ENCODE measurements at regions not wholly inside any gene's neighbourhood (a gene's known extent, or its start where the extent isn't known, plus 50 kb on each side); places are given as distances from the start of the nearest gene placed in this dataset.

DNA sequence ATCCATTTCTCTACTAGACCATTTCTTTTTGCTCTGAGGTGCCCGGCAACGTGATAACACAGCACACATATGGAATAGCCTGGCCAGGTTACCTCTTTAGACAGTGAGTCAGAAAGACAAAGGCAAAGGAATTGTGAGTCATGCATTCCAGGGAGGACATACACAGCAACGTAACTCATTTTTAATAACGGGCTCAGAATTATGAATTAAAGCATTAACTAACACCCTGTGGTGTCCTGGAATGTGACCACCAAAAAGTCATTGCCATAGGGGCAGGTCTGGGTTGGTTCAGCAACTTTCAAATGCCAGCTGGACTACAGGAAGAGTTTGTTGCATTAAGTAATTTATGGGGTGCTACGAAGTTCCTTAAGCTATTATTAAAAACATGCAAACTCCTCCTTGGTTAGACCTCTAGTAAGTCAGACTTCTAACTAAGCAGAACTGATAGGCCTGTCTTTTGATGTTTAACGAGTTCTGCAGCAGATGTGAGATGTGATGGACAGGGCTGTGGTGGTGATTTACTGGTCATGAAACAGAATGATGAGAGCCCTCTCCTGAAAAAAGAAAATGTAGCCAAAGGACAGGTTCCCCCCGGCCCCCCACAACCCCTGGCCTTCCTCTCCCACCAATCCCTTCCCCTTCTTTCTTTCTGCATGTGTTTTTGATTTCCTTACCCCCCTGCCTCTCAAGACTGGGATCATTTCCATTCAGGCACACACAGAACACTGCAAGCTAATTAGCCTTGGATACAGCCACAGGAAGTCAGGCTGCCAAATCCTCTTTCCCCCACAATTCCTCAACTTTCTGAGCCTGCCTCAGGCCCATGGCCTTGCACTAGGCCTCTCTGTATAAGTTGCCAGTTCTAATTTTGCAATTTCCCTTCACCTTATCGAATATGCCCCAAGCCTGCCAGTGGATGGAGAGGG lies 88.9 kb upstream of the HAO2 start:
- H3K9me3 ChIP-seq (ENCODE audit: control insufficient read depth, low read length): no peaks in the 10 kb centered on the region
- peak overlapping the region; percentile 24 for H3K9ac ChIP-seq (ENCODE audit: low read length)
- no peaks in the 10 kb centered on the region for H3K36me3 ChIP-seq (ENCODE audit: control insufficient read depth, insufficient read depth, low read length, severe bottlenecking)
- H3K4me1 ChIP-seq (ENCODE audit: control insufficient read depth, insufficient read depth, low read length): peaks cover 32% of the 10 kb centered on the region
- no peaks in the 10 kb centered on the region for H3K27me3 ChIP-seq (replicated peaks; ENCODE audit: control insufficient read depth, insufficient read depth, low read length)
- DNase-seq (ENCODE audit: low read depth): peak; percentile 73
- H3K4me3 ChIP-seq (ENCODE audit: low read length): no peak overlapping the region

DNA sequence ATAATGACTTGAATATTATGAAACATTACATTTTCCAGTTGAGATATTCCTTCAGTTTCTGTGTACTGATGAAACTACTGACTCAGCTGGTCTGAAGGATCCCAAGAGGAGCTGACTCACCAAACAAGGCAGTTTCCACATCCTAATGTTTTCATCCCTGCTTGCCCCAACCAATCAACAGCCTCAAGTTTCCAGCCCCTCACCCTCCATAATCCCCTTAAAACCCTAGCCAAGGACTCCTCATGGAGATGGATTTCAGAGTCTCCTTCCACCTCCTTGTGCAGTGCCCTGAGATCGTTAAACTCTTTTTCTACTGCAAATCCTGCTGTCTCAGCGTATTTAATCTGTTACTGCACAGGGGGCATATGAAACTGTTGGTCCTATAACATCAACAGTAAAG lies 83.1 kb upstream of the HAO2 start:
- Histone ChIP-seq H3K27me3 (replicated peaks; ENCODE audit: control insufficient read depth, insufficient read depth, low read length) (no peaks in the 10 kb centered on the region), H3K9ac (ENCODE audit: low read length) (peak overlapping the region; percentile 4), H3K4me1 (ENCODE audit: control insufficient read depth, insufficient read depth, low read length) (peaks cover 28% of the 10 kb centered on the region), H3K9me3 (ENCODE audit: control insufficient read depth, low read length) (no peaks in the 10 kb centered on the region), H3K36me3 (ENCODE audit: control insufficient read depth, insufficient read depth, low read length, severe bottlenecking) (no peaks in the 10 kb centered on the region), H3K4me3 (ENCODE audit: low read length) (peak overlapping the region; percentile 56)
- DNase-seq (ENCODE audit: low read depth): peak; percentile 92

DNA sequence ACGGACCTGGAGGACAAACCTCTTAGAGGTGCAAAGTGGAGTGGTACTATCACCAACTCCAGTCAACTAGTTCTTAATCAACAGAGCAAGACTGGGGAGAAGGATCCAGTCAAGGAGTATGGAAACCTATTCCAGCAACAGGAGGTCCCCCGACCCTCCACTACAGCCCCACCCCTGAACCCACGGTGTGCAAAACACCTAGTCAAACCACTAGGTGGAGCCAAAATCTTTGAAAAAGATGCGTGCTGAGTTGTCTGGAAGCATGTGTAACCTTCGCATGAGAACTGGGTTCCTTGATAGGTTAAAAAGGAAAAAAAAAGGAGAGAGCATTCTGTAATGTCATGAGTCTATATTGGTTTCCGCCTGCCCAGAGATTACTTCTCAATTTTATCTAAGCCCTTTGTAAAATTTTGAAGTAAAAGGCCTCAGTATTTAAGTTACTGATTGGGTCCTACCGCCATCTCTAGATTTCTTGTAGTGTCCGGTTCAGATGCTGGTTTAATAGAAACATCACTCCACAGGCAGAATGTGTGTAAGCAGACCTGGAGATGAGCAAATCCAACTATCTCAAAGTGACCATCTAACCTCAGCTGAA lies 81.9 kb upstream of the HAO2 start:
- peak; percentile 61 for DNase-seq (ENCODE audit: low read depth)
- no peaks in the 10 kb centered on the region for H3K9me3 ChIP-seq (ENCODE audit: control insufficient read depth, low read length)

DNA sequence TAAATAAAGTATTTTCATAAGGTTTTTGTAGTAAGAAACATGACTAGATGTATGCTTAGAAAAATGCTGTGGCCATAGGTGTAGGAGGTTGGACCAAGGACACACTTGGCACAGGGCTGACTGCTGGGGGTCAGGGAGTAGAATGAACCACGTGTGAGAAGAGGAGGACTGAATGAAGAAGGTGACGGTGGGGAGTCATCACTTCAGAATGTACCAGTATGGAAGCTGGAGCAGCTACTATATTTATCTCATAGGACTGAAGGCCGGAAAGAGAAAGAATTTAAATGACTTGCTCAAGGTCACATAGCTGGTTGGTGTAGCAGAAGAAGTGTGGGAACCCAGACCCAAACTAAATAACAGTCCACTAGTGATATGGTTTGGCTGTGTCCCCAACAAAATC lies 79.8 kb upstream of the HAO2 start:
- Histone ChIP-seq H3K27me3 (replicated peaks; ENCODE audit: control insufficient read depth, insufficient read depth, low read length) (no peaks in the 10 kb centered on the region), H3K4me3 (ENCODE audit: low read length) (no peak overlapping the region), H3K9me3 (ENCODE audit: control insufficient read depth, low read length) (no peaks in the 10 kb centered on the region), H3K36me3 (ENCODE audit: control insufficient read depth, insufficient read depth, low read length, severe bottlenecking) (no peaks in the 10 kb centered on the region), H3K4me1 (ENCODE audit: control insufficient read depth, insufficient read depth, low read length) (peaks cover 26% of the 10 kb centered on the region), H3K9ac (ENCODE audit: low read length) (no peak overlapping the region)
- no peak for DNase-seq (ENCODE audit: low read depth)

More for the DNA sequence above, 81.9 kb upstream of the HAO2 start:
- no peak overlapping the region for H3K9ac ChIP-seq (ENCODE audit: low read length)
- H3K4me3 ChIP-seq (ENCODE audit: low read length): no peak overlapping the region
- H3K4me1 ChIP-seq (ENCODE audit: control insufficient read depth, insufficient read depth, low read length): peaks cover 26% of the 10 kb centered on the region
- no peaks in the 10 kb centered on the region for H3K36me3 ChIP-seq (ENCODE audit: control insufficient read depth, insufficient read depth, low read length, severe bottlenecking)
- H3K27me3 ChIP-seq (replicated peaks; ENCODE audit: control insufficient read depth, insufficient read depth, low read length): no peaks in the 10 kb centered on the region

DNA sequence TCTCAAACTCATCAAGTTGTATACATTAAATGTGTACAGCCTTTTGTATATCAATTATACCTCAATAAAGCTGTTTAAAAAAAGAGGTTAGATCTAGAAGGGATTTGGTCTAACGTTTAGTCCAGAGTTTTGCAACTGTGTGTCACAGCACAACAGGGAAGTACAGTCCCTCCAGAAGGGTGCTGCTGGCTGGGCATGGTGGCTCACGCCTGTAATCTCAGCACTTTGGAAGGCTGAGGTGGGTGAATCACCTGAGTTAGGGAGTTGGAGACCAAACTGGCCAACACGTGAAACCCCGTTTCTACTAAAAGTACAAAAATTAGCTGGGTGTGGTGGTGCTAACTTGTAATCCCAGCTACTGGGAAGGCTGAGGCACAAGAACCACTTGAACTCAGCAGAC lies 78.3 kb upstream of the HAO2 start:
- no peaks in the 10 kb centered on the region for H3K36me3 ChIP-seq (ENCODE audit: control insufficient read depth, insufficient read depth, low read length, severe bottlenecking)
- H3K4me3 ChIP-seq (ENCODE audit: low read length): no peak overlapping the region
- H3K9ac ChIP-seq (ENCODE audit: low read length): no peak overlapping the region
- no peak for DNase-seq (ENCODE audit: low read depth)
- peaks cover 17% of the 10 kb centered on the region for H3K4me1 ChIP-seq (ENCODE audit: control insufficient read depth, insufficient read depth, low read length)
- no peaks in the 10 kb centered on the region for H3K27me3 ChIP-seq (replicated peaks; ENCODE audit: control insufficient read depth, insufficient read depth, low read length)
- no peaks in the 10 kb centered on the region for H3K9me3 ChIP-seq (ENCODE audit: control insufficient read depth, low read length)

DNA sequence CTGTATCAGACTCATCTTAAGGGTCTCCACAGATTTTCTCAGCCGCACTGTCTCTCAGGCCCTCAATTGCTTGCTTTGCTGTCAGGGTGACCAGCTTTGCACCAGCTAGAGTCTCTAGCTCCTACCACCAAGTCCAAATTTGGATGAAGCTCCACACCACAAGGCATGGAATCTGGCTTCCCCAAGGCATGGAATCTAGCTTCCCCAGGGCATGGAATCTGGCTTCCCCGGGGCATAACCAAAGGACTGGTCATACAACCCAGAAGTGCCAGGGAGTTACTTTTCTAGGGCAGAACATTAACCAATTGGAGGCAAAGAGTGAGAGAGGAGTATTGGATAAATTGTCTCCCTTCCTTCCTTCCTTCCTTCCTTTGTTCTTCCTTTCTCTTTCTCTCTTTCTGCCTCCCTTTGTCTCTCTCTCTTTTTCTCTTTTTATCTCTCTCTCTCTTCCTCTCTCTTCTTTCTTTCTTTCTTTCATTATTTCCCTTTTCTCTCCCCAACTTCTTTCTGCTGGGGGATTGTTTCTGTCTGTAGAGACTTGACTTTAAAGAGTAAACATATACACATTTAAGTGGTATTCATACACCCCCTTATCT lies 76.9 kb upstream of the HAO2 start:
- H3K4me3 ChIP-seq (ENCODE audit: low read length): no peak overlapping the region
- no peaks in the 10 kb centered on the region for H3K27me3 ChIP-seq (replicated peaks; ENCODE audit: control insufficient read depth, insufficient read depth, low read length)
- H3K36me3 ChIP-seq (ENCODE audit: control insufficient read depth, insufficient read depth, low read length, severe bottlenecking): no peaks in the 10 kb centered on the region
- no peak for DNase-seq (ENCODE audit: low read depth)
- no peaks in the 10 kb centered on the region for H3K9me3 ChIP-seq (ENCODE audit: control insufficient read depth, low read length)
- peaks cover 4% of the 10 kb centered on the region for H3K4me1 ChIP-seq (ENCODE audit: control insufficient read depth, insufficient read depth, low read length)
- H3K9ac ChIP-seq (ENCODE audit: low read length): no peak overlapping the region

DNA sequence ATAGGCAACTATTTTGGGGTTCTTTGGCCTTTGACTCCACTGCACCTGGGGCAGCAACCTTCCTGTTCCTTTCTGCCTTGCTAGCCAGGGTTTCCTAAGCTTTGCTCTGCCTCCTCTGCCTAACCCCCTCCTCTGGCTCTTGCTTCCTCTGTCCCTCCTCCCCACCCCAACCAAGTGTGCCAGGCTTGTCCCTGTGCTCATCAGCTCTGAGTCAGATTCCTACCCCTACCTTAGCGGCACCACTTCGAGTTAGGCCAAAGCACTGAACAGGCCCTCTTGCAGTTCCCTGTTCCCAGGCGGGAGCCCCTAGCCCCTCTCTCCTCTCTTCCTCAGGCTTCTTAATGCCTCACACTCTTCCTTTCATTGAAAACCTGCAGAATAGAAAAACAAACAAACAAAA lies 74.8 kb upstream of the HAO2 start:
- no peak for DNase-seq (ENCODE audit: low read depth)
- H3K9ac ChIP-seq (ENCODE audit: low read length): no peak overlapping the region

DNA sequence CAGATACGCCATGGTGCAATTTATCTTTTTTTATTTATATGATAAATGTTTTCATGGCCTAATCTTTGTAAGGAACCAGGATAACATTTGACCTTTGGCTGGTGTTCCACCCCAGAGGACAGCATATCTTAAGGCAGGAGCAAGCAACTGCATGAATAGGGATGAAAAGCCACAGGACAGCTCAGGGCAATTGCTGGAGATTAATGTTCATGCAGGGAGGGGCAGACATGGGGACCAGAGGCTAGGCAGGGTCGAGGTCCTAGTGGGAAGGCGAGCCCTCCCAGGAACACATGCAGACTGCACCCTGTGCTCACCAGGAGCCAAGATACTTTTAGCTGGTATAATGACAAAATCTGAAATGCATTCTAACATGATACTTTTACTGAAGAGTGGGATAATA lies 74.4 kb upstream of the HAO2 start:
- Histone ChIP-seq H3K4me1 (ENCODE audit: control insufficient read depth, insufficient read depth, low read length) (no peaks in the 10 kb centered on the region), H3K4me3 (ENCODE audit: low read length) (no peak overlapping the region), H3K36me3 (ENCODE audit: control insufficient read depth, insufficient read depth, low read length, severe bottlenecking) (no peaks in the 10 kb centered on the region), H3K9me3 (ENCODE audit: control insufficient read depth, low read length) (no peaks in the 10 kb centered on the region), H3K27me3 (replicated peaks; ENCODE audit: control insufficient read depth, insufficient read depth, low read length) (no peaks in the 10 kb centered on the region), H3K9ac (ENCODE audit: low read length) (no peak overlapping the region)
- no peak for DNase-seq (ENCODE audit: low read depth)

More for the DNA sequence above, 74.8 kb upstream of the HAO2 start:
- Histone ChIP-seq H3K4me3 (ENCODE audit: low read length) (no peak overlapping the region), H3K9me3 (ENCODE audit: control insufficient read depth, low read length) (no peaks in the 10 kb centered on the region), H3K4me1 (ENCODE audit: control insufficient read depth, insufficient read depth, low read length) (no peaks in the 10 kb centered on the region), H3K36me3 (ENCODE audit: control insufficient read depth, insufficient read depth, low read length, severe bottlenecking) (no peaks in the 10 kb centered on the region), H3K27me3 (replicated peaks; ENCODE audit: control insufficient read depth, insufficient read depth, low read length) (no peaks in the 10 kb centered on the region)

DNA sequence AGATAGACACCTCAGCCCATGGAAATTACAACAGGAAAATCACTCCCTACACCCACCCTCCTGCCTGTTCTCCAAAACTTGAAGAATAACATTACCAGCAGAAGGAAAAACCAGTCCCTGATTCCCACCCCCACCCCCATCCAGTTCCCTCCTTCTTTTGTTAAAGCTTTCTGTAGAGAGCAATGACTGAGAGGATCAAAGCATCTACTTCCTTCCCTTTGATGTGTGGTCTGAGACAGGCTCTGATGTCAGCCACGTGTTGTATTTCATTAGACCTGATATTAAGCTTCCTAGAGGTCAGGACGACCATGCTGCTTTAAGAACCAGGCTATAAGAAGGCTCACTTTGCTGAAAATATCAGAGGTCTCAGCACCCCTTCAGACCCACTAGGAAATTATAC lies 73.9 kb upstream of the HAO2 start:
- no peak overlapping the region for H3K9ac ChIP-seq (ENCODE audit: low read length)
- no peak for DNase-seq (ENCODE audit: low read depth)
- no peak overlapping the region for H3K4me3 ChIP-seq (ENCODE audit: low read length)
- H3K9me3 ChIP-seq (ENCODE audit: control insufficient read depth, low read length): no peaks in the 10 kb centered on the region
- H3K27me3 ChIP-seq (replicated peaks; ENCODE audit: control insufficient read depth, insufficient read depth, low read length): no peaks in the 10 kb centered on the region
- H3K36me3 ChIP-seq (ENCODE audit: control insufficient read depth, insufficient read depth, low read length, severe bottlenecking): no peaks in the 10 kb centered on the region
- no peaks in the 10 kb centered on the region for H3K4me1 ChIP-seq (ENCODE audit: control insufficient read depth, insufficient read depth, low read length)

DNA sequence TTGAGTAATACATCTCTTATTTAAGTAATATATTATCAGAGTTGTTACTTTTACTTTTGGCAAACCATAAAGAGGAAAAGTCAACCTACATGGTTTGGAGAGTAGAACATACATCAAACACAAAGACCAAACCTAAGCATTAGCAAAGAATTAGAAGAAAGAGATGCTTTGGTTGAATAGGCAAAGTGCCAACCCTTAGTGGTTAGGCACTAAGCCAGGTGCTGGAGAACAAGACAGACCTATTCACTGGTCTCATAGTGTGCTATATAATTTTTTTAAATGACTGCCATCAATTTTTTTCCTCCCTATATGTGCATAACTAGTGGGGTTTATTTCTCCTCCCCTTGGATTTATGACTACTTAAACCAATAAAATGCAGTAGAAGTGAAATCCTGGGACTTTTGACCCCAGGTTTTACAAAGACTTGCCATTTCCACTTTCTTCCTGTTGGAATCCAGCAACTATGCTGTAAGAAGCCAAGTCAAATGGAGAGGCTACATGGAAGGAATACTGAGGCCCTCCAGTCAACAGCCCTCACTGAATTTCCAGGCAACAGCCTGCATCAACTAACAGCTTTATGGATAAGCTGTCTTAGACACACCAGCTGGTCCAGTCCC lies 69.8 kb upstream of the HAO2 start:
- Histone ChIP-seq H3K4me3 (ENCODE audit: low read length) (no peak overlapping the region), H3K9ac (ENCODE audit: low read length) (no peak overlapping the region), H3K9me3 (ENCODE audit: control insufficient read depth, low read length) (no peaks in the 10 kb centered on the region), H3K36me3 (ENCODE audit: control insufficient read depth, insufficient read depth, low read length, severe bottlenecking) (no peaks in the 10 kb centered on the region), H3K27me3 (replicated peaks; ENCODE audit: control insufficient read depth, insufficient read depth, low read length) (no peaks in the 10 kb centered on the region), H3K4me1 (ENCODE audit: control insufficient read depth, insufficient read depth, low read length) (peaks cover 11% of the 10 kb centered on the region)
- DNase-seq (ENCODE audit: low read depth): no peak

DNA sequence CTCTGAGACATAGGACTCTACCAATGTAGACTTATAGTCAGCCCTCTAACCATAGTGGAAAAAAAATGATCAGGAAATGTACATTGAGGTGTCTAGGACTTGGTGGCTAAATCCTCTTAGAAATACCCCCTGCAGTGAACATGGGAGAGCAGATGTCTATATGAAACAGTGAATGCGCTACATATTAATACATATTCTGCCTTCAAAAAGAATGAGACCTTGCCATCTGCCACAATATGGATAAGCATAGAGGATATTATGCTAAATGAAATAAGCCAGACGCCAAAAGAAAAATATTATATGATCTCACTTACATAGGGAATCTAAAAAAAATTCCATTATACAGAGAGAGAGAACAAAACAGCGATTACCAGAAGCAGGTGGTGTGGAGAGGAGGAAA lies 66.6 kb upstream of the HAO2 start:
- H3K36me3 ChIP-seq (ENCODE audit: control insufficient read depth, insufficient read depth, low read length, severe bottlenecking): no peaks in the 10 kb centered on the region
- peaks cover 20% of the 10 kb centered on the region for H3K4me1 ChIP-seq (ENCODE audit: control insufficient read depth, insufficient read depth, low read length)
- H3K9me3 ChIP-seq (ENCODE audit: control insufficient read depth, low read length): no peaks in the 10 kb centered on the region
- H3K27me3 ChIP-seq (replicated peaks; ENCODE audit: control insufficient read depth, insufficient read depth, low read length): no peaks in the 10 kb centered on the region
- DNase-seq (ENCODE audit: low read depth): no peak
- no peak overlapping the region for H3K9ac ChIP-seq (ENCODE audit: low read length)
- no peak overlapping the region for H3K4me3 ChIP-seq (ENCODE audit: low read length)

Data from adipocyte (in vitro differentiated cells).